ENCODE measurements at regions not wholly inside any gene's neighbourhood (a gene's known extent, or its start where the extent isn't known, plus 50 kb on each side); places are given as distances from the start of the nearest gene placed in this dataset.

DNA sequence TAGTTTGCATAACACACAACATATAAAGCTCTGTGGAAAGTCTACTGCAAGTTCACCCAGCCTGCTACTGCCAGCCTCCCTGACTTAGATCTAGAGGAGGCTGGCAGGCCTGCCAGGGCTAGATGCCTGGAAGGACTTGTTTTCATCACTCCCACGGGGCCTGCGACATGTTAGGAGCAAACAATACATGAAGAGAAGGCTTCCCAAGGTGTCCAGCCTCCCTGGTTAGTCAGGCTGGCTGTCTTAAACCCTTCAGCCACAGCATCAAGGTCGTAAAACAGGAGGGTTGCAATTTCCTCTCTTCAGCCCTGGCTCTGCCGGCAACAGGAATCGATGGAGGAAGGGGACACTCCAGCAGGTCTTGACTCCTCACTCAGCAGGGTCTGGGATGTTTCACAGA is 104.5 kb downstream of the NGF start:
- Histone ChIP-seq H4K20me1 (ENCODE audit: insufficient read depth, low read length) (no peaks in the 10 kb centered on the region), H3K4me2 (ENCODE audit: low read length) (no peak overlapping the region), H3K36me3 (ENCODE audit: insufficient read depth, low read length) (no peaks in the 10 kb centered on the region), H3K9me2 (ENCODE audit: insufficient read depth, low read length) (no peaks in the 10 kb centered on the region), H3K4me1 (ENCODE audit: insufficient read depth, low read length, poor library complexity, severe bottlenecking) (no peaks in the 10 kb centered on the region), H2AFZ (ENCODE audit: low read length) (no peak overlapping the region), H3K4me3 (ENCODE audit: low read depth, low read length, poor library complexity, severe bottlenecking) (no peak overlapping the region), H3K27ac (ENCODE audit: low read depth, low read length, poor library complexity, severe bottlenecking) (no peak overlapping the region), H3K9me3 (ENCODE audit: low read length) (no peaks in the 10 kb centered on the region), H3K79me2 (ENCODE audit: insufficient read depth, low read depth, low read length) (no peaks in the 10 kb centered on the region)
- no peak for TF ChIP-seq EZH2phosphoT487 (IDR thresholded peaks at IDR 0.05; ENCODE audit: borderline replicate concordance, low read depth, low read length)
- TF ChIP-seq CTCF (conservative IDR thresholded peaks at IDR 0.05; ENCODE audit: low read length), result no peak
- no peak for DNase-seq (ENCODE audit: low spot score)
- CTCF ChIA-PET (ENCODE audit: unreplicated experiment), result no interaction called here
- intact Hi-C loops (cut with micrococcal nuclease; ENCODE audit: unreplicated experiment), result no loop called here
- POLR2A ChIA-PET, result no interaction called here
- BruUV-seq (replicated peaks), result no TSS peak

- H3K36me3 ChIP-seq (ENCODE audit: insufficient read depth, low read length), result no peaks in the 10 kb centered on the region
- intact Hi-C loops (cut with micrococcal nuclease; ENCODE audit: unreplicated experiment), result no loop called here
- POLR2A ChIA-PET, result no interaction called here
- no TSS peak for BruUV-seq (replicated peaks)
- H3K79me2 ChIP-seq (ENCODE audit: insufficient read depth, low read depth, low read length), result no peaks in the 10 kb centered on the region
- H3K9me2 ChIP-seq (ENCODE audit: insufficient read depth, low read length), result no peaks in the 10 kb centered on the region
- TF ChIP-seq CTCF (conservative IDR thresholded peaks at IDR 0.05; ENCODE audit: low read length) (no peak), EZH2phosphoT487 (IDR thresholded peaks at IDR 0.05; ENCODE audit: borderline replicate concordance, low read depth, low read length) (no peak)
- H3K27ac ChIP-seq (ENCODE audit: low read depth, low read length, poor library complexity, severe bottlenecking), result no peak overlapping the region
- no peak overlapping the region for H3K4me3 ChIP-seq (ENCODE audit: low read depth, low read length, poor library complexity, severe bottlenecking)
- DNase-seq (ENCODE audit: low spot score), result no peak
- no peaks in the 10 kb centered on the region for H3K4me1 ChIP-seq (ENCODE audit: insufficient read depth, low read length, poor library complexity, severe bottlenecking)
- H4K20me1 ChIP-seq (ENCODE audit: insufficient read depth, low read length), result no peaks in the 10 kb centered on the region
- H3K9me3 ChIP-seq (ENCODE audit: low read length), result no peaks in the 10 kb centered on the region
- no peak overlapping the region for H2AFZ ChIP-seq (ENCODE audit: low read length)
- H3K4me2 ChIP-seq (ENCODE audit: low read length), result no peak overlapping the region
- CTCF ChIA-PET (ENCODE audit: unreplicated experiment), result no interaction called here
These were observed 107.8 kb downstream of the NGF start for GRCh38 chr1:115230281-115230680.

DNA sequence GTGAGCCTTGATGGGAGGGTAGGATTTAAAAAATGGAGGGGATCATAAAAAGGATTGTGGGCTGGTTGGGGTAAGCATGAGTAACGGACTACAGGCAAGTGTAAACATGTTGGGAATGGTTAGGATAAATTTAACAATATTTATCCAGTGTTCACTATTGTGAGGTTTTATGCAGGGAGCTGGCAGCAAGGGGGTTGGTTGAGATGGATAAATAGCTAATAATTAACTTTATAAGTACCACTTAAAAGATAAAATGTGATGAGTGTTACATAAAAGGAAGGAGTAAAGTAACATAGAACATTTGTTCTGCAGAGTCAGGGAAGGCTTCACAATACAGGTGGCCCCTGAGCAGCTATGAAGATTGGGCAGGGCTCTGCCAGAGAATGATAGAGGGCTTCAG is 109.0 kb downstream of the NGF start:
- ChIA-PET POLR2A (interaction anchor here (0.7 to 0.9 kb wide), 2 partner anchors 16 to 21 kb away, joined by 3 read pairs; no protein-coding TSS in a partner anchor), CTCF (ENCODE audit: unreplicated experiment) (no interaction called here)
- no TSS peak for BruUV-seq (replicated peaks)
- no peaks in the 10 kb centered on the region for H3K9me2 ChIP-seq (ENCODE audit: insufficient read depth, low read length)
- no peak overlapping the region for H3K4me3 ChIP-seq (ENCODE audit: low read depth, low read length, poor library complexity, severe bottlenecking)
- no peaks in the 10 kb centered on the region for H3K4me1 ChIP-seq (ENCODE audit: insufficient read depth, low read length, poor library complexity, severe bottlenecking)
- no peaks in the 10 kb centered on the region for H3K79me2 ChIP-seq (ENCODE audit: insufficient read depth, low read depth, low read length)
- no peak overlapping the region for H3K4me2 ChIP-seq (ENCODE audit: low read length)
- DNase-seq (ENCODE audit: low spot score), result no peak
- no peaks in the 10 kb centered on the region for H4K20me1 ChIP-seq (ENCODE audit: insufficient read depth, low read length)
- H3K36me3 ChIP-seq (ENCODE audit: insufficient read depth, low read length), result no peaks in the 10 kb centered on the region
- H3K27ac ChIP-seq (ENCODE audit: low read depth, low read length, poor library complexity, severe bottlenecking), result no peak overlapping the region
- no peak for TF ChIP-seq EZH2phosphoT487 (IDR thresholded peaks at IDR 0.05; ENCODE audit: borderline replicate concordance, low read depth, low read length)
- no peak for TF ChIP-seq CTCF (conservative IDR thresholded peaks at IDR 0.05; ENCODE audit: low read length)
- H2AFZ ChIP-seq (ENCODE audit: low read length), result no peak overlapping the region
- intact Hi-C loops (cut with micrococcal nuclease; ENCODE audit: unreplicated experiment), result no loop called here
- H3K9me3 ChIP-seq (ENCODE audit: low read length), result no peaks in the 10 kb centered on the region

All from OCI-LY7 (cell line).